Ascending aorta (tissue), 2 donors: ENCODE measurements at regions not wholly inside any gene's neighbourhood (a gene's known extent, or its start where the extent isn't known, plus 50 kb on each side); places are given as distances from the start of the nearest gene placed in this dataset.
A peak's percentile ranks its signal among the peaks of the same experiment; 100 is the strongest.

Experiments
- DNase-seq, 2 donors: peaks; one replicate each; pipeline ENCODE4 v3.0.0-alpha.2; 2019; ENCODE audit warnings: low spot score in 2 of 2
- H3K27ac ChIP-seq, 2 donors: fragments of 200-600 bp; sonication (generic); one replicate each; pipeline ENCODE4 v1.5.1; 2016 to 2017; ENCODE audit warnings: mild to moderate bottlenecking in 1 of 2
- H3K27me3 ChIP-seq: fragments of 200-600 bp; sonication (generic); one replicate; pipeline ENCODE4 v1.5.1; 2017
- H3K36me3 ChIP-seq, 2 donors: fragments of 200-600 bp; sonication (generic); one replicate each; pipeline ENCODE4 v1.5.1; 2016
- H3K4me1 ChIP-seq, 2 donors: fragments of 200-600 bp; sonication (generic); one replicate each; pipeline ENCODE4 v1.5.1; 2016 to 2017; ENCODE audit warnings: mild to moderate bottlenecking in 1 of 2
- H3K4me3 ChIP-seq, 2 donors: fragments of 200-600 bp; sonication (generic); one replicate each; pipeline ENCODE4 v1.5.1; 2016 to 2017; ENCODE audit warnings: mild to moderate bottlenecking in 1 of 2
- H3K9me3 ChIP-seq, 2 donors: fragments of 200-600 bp; sonication (generic); one replicate each; pipeline ENCODE4 v1.5.1; 2016
- CTCF ChIP-seq, 3 experiments: fragments of 200-600 bp in 2 of 3; fragments of 450-650 bp in 1 of 3; sonication (generic) in 2 of 3; IDR thresholded peaks; one replicate each; pipeline ENCODE4 v1.5.1; 2016 to 2019; ENCODE audit warnings: antibody characterized with exemption in 3 of 3, mild to moderate bottlenecking in 1 of 3, moderate library complexity in 1 of 3
- intact Hi-C: fragments of 100-400 bp; cut with DNase I; formaldehyde crosslinking; loops from one replicate; pipeline ENCODE4 v1.15.1; 2023

GRCh38 chr10:3935933-3936359 is 150.9 kb upstream of the KLF6 start:
- intact Hi-C loops, result loop anchor here (1.0 to 10.0 kb wide), 7 partner anchors 49 to 719 kb away; partner anchors contain the start of gene KLF6
- Histone ChIP-seq H3K27ac (peak overlapping the region; percentile 83 to 86), H3K9me3 (no peaks in the 10 kb centered on the region), H3K27me3 (no peaks in the 10 kb centered on the region), H3K36me3 (no peaks in the 10 kb centered on the region), H3K4me1 (peaks cover 0 to 13% of the 10 kb centered on the region in 2 donors), H3K4me3 (peak overlapping the region; percentile 31 to 49)
- peak in 1 of 2 donors; percentile 84 for DNase-seq
- no peak for TF ChIP-seq CTCF (IDR thresholded peaks at IDR 0.05)

GRCh38 chr10:3935141-3935540 is 150.1 kb upstream of the KLF6 start:
- peak overlapping the region; percentile 83 to 86 for H3K27ac ChIP-seq
- H3K27me3 ChIP-seq, result no peaks in the 10 kb centered on the region
- H3K4me1 ChIP-seq, result peaks cover 0 to 13% of the 10 kb centered on the region in 2 donors
- TF ChIP-seq CTCF (IDR thresholded peaks at IDR 0.05), result peak in 1 of 3 experiments; percentile 9
- intact Hi-C loops, result loop anchor here (1.0 to 10.0 kb wide), 7 partner anchors 48 to 720 kb away; partner anchors contain the start of gene KLF6
- no peaks in the 10 kb centered on the region for H3K9me3 ChIP-seq
- H3K36me3 ChIP-seq, result no peaks in the 10 kb centered on the region
- H3K4me3 ChIP-seq, result peak overlapping the region; percentile 31 to 49
- peak; percentile 17 to 88 for DNase-seq

GRCh38 chr10:3933733-3934132 is 148.7 kb upstream of the KLF6 start:
- Histone ChIP-seq H3K4me1 (peaks cover 0 to 13% of the 10 kb centered on the region in 2 donors), H3K27ac (peak overlapping the region in 1 of 2 donors; percentile 83), H3K4me3 (no peak overlapping the region), H3K9me3 (no peaks in the 10 kb centered on the region), H3K36me3 (no peaks in the 10 kb centered on the region), H3K27me3 (no peaks in the 10 kb centered on the region)
- DNase-seq, result no peak
- no peak for TF ChIP-seq CTCF (IDR thresholded peaks at IDR 0.05)
- intact Hi-C loops, result loop anchor here (2.0 to 10.0 kb wide), 5 partner anchors 81 to 721 kb away; partner anchors contain the start of gene KLF6

GRCh38 chr10:3932597-3933375 is 147.8 kb upstream of the KLF6 start:
- H3K9me3 ChIP-seq, result no peaks in the 10 kb centered on the region
- intact Hi-C loops, result loop anchor here (10.0 kb wide), 3 partner anchors 612 to 722 kb away; no protein-coding TSS in a partner anchor
- H3K4me1 ChIP-seq, result peaks cover 0 to 13% of the 10 kb centered on the region in 2 donors
- H3K36me3 ChIP-seq, result no peaks in the 10 kb centered on the region
- H3K27me3 ChIP-seq, result no peaks in the 10 kb centered on the region
- DNase-seq, result no peak
- no peak for TF ChIP-seq CTCF (IDR thresholded peaks at IDR 0.05)
- H3K4me3 ChIP-seq, result no peak overlapping the region
- no peak overlapping the region for H3K27ac ChIP-seq

GRCh38 chr10:3931901-3932300 is 146.9 kb upstream of the KLF6 start:
- H3K27me3 ChIP-seq, result no peaks in the 10 kb centered on the region
- H3K36me3 ChIP-seq, result no peaks in the 10 kb centered on the region
- no peak for TF ChIP-seq CTCF (IDR thresholded peaks at IDR 0.05)
- no peak overlapping the region for H3K4me3 ChIP-seq
- H3K9me3 ChIP-seq, result no peaks in the 10 kb centered on the region
- intact Hi-C loops, result loop anchor here (10.0 kb wide), 3 partner anchors 613 to 723 kb away; no protein-coding TSS in a partner anchor
- peaks cover 0 to 17% of the 10 kb centered on the region in 2 donors for H3K4me1 ChIP-seq
- no peak for DNase-seq
- no peak overlapping the region for H3K27ac ChIP-seq
